ENCODE measurements at regions not wholly inside any gene's neighbourhood (a gene's known extent, or its start where the extent isn't known, plus 50 kb on each side); places are given as distances from the start of the nearest gene placed in this dataset.
"Not testable (repeated sequence)": the region's sequence is repeated elsewhere in the genome, so short reads cannot be mapped to it uniquely, and the experiment has no call there.

DNA sequence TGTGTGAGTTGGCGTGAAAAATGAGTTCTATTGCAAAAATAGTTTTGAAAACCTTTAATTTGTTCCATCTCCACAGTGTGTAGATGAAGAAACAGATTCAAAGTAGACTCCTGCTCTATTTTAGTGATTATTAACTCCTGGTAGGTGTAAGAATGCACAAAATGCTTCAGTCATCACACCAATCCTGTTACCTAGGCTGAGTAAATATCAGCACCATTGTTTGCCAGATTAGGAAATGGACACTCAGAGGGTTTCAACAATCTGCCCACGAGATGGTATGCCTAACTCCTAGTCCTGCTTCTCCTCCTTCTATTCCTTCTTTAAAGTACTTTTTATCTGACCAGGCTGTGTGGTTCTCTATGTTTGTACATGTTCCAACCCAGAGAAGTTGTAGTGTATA lies 108.9 kb upstream of the AHI1 start:
- DNase-seq, result no peak

DNA sequence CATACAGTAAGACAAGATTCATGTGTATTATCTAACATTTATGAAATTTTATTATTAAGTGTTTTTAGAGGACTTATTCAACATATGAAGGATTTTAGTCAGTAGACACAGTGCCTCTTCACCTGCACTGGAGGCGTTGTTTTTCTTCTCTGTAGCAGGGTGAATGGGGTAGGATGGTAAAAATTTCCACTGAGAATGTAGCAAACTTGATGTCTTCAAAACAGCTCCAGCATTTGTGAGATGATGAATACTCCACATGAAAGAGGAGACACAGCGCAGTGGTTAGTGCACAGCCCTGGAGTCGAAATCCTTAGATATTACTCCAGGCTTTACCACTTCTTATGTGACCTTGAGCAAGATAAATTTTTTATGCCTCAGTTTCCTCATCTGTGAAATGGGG lies 110.5 kb upstream of the AHI1 start:
- no peak for DNase-seq

DNA sequence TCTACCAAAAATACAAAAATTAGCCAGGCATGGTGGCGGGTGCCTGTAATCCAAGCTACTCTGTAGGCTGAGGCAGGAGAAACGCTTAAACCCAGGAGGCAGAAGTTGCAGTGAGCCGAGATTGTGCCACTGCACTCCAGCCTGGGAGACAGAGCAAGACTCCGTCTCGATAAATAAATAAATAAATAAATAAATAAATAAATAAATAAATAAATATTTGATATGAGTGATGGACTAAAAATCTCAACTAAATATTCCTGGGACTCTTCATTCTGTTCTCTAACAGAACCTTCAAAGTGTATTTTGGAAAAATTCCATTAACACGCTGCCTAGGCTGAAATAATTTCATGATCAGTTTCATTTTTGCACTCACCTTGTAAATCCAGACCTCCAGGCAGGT lies 112.7 kb upstream of the AHI1 start:
- not testable (repeated sequence) for DNase-seq

DNA sequence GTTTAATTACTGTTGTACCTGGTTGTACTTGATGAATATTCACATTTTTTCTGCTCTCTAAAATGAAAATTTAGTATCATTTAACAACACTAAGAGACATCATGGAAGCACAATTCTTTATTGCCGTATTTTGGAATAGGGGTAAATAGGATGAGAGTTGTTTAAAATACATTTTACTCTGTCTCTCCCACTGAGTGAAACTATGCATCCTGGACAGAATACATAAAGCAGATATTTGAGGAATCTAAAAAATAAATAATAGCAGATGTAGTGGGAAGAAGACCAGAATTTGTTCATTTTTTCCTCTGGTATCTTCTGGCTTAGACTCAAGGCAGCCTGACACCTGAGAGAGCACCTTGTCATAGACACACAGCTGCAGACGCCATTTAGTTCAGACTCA lies 119.1 kb upstream of the AHI1 start:
- DNase-seq, result no peak

DNA sequence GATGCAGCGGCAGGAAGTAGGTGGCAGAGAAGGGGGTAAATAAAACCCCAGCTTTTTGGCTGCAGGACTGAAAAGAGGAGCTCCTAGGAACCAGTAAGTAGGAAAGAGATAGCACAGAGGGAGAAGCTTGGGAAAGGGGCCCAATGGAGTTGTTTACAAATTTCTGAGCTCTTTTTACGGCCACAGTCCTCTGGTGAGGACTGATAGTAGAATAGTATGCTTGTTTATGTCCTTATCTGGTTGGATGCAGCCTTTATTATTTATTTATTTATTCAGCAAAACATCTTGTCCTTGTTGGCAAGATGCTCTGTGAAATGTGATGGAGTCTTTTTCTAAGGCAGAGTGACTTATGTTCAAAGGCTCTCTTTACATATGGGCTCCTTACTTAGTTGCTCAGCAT lies 119.7 kb upstream of the AHI1 start:
- no peak for DNase-seq

DNA sequence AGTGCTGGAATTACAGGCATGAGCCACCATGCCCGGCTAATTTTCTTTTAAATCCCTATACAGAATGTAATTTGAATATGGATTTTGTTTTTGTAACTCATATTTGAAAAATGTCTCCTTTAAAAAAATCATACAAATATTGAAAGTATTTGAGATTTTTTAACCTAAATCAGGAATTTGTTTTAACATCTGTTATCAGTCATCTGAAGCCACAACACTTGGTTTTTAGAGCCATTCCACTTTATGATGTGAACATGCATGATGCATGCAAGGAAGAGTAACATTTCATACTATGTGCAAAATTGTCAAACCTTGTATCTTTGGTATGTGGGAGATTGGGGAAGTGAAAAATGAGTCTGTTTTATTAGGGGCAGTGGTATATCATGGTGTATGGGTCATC lies 124.5 kb upstream of the AHI1 start:
- no peak for DNase-seq

DNA sequence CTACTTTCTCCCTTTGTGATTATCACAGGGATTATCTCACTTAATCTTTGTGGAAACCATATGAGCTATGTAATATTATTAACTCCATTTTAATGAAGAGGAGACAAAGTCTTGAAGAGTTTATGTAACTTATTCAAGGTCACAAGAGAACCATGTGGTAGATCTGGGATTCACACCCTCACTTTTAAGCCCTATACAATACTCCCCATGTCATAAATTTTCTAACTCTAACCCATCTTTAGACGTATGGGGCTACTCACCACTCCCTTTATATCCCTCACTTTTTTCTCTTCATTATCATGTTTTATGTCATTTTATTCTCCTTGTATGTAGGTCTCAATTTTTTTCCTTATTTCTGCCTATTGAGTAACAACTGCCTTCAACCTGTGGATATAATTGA lies 126.4 kb upstream of the AHI1 start:
- no peak for DNase-seq

DNA sequence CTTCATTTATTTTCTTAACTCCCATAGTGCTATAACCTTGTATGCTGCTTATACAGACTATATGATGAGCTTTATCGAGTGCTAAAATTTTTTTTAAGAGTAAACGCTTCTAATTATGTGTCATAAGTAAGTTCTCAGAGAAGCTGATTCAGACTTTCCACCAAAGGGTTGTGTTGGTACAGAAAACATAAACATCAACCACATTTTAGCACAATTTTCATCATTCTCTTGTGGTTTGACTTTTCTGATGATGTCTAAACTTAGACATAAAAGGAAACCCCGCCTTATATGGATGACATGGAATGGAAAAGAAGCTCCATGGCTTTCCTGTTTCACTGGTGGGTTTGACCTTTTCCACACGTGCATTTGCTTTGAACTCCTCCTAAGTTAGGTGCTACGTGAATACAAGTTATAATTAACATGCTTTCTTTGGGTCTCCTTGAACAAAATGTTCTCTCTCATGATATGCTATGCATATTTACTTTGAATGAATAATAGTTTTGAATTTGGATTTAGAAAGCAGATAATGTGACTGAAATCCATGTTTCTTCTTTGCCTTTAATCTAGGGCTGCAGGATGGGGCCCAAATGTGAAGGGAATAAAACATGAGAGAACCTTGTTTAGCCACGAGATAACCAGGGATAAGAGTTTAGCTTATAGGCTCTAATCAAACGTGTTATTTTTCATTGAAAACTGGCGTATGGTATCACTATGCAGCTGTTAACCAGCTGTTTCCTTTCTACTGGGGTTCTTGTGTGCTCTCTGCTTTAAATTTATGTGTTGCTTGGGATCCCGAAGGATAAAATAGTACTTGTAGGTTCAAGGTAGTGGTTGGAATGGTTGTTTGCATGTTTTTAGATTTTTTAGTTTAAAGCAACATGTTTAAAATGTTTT lies 127.1 kb upstream of the AHI1 start:
- no peak for DNase-seq

DNA sequence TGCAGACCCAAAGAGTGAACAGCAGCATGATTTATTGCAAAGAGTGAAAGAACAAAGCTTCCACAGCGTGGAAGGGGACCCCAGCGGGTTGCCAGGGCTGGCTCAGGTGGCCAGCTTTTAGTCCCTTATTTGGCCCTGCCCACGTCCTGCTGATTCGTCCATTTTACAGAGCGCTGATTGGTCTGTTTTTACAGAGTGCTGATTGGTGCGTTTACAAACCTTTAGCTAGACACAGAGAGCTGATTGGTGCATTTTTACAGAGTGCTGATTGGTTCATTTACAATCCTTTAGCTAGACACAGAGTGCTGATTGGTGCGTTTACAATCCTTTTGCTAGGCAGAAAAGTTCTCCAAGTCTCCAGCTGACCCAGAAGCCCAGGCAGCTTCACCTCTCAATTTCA lies 128.5 kb upstream of the AHI1 start:
- DNase-seq, result not testable (repeated sequence)

DNA sequence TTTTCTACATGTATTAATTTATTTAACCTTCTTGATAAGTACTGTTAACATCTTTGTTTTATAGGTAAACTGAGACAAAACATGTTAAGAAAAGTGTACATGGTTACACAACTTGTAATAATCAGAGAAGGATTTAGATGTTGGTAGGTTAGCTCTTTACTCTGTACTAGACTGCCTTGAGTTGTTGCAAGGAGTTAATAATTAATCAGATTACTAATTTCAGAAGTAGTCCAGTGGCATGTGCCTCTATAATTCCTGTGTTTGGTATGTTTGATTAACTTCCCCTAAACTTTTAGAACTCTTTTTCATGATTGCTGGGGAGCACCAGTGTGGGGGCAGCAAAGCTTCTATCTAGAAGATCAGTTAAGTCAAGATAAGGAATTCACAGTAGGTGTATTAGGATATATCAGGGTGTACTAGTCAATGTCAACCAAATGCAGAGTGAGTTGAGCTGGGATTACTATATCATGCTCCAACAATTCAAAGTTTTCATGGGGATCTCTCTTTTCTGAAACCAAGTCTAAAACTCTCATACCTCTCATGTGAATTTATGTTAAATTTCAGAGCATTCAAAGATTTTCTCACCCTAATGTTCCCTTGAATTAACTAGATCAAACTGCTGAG lies 129.7 kb upstream of the AHI1 start:
- no peak for DNase-seq

DNA sequence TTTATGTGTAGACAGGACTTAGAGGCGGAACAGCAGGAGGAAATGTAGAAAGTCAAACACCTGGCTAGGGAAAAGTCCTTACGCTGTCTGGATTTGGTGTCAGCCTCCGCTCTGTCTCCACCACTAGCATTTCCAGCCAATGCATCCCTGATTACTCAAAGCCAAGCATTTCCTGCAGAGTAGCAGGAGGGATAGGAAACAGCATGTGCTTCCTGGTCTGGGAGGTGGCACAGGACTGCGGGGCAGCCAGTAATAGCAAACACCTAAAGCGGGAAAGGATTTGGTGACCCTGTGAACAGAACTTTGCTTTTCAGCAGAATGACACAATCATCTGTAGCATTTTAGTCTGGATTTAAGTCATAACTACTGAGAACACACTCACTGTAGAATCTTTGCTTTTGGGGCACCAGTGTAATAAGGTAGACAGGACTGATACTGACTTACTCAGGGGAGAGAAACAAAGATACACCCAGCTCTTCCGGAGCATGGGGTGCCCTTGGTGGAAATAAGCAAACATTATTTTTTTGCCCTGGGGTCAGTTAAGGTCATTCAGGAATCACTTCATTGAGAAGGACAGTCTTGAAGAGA lies 133.3 kb upstream of the AHI1 start:
- DNase-seq, result no peak

DNA sequence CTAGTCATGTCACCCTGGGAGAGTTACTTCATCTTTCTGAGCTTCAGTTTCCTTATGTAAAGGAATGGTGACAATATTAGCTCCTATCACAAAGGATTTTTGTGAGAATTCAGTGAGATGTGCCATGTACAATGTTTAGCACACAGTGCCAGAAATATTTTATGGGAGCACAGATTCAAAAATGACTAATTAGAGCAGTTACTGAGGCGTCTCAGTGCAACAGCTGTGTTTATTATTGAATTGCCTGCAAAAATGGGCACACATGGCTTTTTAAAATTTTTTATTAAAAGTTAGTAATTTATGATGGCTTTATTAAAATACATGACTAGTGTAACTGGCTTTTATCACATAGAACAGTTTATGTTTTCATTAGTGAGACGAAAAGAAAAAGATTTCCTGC lies 134.3 kb upstream of the AHI1 start:
- DNase-seq, result no peak

DNA sequence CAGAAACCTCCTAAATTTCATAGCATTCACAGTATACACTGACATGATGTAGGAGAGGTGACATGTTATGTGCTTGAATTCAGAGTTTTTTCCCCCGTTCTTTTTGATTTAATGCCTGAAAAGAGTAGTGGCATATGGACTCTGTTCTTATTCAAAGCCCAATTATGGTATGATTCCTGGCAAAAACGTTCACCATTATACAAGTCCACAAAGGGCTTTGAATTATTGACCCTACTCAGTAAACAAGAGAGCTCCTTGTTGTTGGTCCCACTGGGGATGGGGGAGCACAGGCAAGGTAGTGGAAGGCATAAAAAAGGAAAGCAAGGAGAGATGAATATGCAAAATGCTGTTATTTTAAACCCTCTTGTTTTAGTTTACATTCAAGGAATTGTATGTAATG lies 136.0 kb upstream of the AHI1 start:
- DNase-seq, result no peak

DNA sequence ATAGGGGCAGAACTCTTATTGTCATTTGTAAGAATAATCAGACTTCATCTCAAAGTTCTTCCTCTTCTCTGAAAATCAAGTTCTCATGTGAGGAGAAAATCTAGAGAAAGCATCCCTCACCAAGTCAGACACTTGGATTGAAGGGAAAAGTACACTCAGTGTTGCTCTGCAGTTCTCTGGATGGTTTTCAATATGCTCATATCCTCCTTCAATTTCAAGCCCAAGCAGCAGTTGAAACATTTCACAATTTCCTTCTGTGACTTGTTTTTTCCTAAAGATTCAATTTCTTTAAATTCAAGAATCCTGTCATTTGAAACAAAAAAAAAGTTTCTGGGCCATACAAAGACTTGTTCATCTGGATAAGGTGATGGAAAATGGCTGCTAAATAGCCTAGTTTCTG lies 140.2 kb upstream of the AHI1 start:
- no peak for DNase-seq

DNA sequence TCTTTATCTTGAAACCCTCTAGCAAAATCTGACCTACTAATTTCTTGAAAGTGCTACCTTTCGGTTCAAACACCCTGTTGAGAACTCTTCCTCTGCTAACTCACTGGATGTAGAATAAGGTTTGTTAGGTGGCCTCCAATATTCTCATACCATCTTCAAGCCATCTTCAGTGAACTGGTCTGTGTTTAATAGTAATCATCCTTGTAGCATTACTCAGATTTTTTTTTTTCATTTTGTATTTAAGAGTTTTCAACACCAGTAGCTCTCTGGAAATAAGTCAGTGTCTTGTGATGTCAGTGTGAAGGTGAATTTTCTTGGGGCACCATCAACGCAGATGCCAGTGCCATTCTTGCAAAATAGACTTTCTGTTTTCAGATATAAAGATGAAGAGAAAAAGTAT lies 140.6 kb upstream of the AHI1 start:
- no peak for DNase-seq

DNA sequence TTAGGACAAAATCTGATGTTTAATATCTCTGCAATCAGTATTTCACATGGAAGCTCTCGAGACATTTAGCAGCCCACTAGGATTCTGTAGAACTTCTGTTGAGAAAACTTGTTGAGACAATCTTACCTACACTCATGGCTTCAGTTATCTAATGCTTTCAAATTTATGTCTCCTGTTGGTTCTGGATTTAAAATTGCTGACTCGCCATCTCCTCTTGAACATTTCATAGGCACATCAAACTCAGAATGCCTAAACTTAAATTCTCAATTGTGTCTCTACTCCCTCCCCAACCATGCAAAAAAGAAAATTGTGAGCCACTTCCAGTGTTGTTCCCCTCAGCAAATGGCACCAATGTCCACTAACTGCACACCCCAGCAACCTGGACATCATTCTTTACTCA lies 142.5 kb upstream of the AHI1 start:
- DNase-seq, result no peak

DNA sequence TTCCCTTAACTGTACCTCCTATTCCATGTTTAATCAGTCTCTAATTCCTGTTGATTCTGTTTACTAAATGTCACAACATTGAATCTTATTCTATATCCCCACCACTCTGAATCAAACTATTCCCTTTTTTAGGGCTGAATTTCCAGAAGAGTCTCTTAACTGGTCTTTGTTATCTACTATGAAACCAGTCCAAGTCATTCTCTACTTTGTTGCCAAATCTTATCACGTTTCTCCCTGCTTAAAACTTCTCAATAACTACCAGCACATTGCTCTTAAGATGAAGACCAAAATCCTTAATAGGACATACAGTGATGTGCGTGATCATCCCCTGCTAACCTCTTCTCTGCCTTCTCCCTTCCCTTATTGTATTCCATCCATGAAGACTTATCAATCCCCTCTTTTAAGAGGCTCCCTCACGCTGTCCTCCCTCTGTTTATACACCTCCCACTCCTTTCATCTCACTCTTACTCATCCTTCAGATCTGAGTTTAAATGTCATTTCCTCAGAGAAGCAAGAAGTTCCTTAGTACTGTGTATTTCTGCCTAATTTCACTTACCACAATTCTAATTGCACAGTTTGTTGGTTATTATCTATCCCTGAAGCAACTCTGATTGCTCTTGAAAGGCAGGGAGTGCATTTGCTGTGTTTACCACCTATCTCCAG lies 143.0 kb upstream of the AHI1 start:
- DNase-seq, result no peak

DNA sequence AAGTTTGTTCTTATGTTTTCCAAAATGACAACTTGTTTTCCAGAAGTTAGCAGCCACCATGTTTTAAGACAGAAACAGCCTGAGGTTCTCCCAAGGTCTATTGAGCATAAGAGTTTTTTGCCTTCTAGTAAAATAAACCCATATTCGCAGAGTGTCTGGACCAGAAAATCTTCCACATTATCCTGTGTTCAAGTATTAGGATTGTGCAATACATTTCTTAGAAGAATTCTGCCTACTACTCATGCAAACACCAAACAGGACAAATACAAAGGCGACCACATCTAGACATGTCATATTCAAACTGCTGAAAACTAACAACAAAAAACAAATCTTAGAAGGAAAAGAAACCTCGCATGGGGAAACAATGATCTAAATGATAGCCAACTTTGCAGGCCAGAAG lies 145.4 kb upstream of the AHI1 start:
- DNase-seq, result no peak

DNA sequence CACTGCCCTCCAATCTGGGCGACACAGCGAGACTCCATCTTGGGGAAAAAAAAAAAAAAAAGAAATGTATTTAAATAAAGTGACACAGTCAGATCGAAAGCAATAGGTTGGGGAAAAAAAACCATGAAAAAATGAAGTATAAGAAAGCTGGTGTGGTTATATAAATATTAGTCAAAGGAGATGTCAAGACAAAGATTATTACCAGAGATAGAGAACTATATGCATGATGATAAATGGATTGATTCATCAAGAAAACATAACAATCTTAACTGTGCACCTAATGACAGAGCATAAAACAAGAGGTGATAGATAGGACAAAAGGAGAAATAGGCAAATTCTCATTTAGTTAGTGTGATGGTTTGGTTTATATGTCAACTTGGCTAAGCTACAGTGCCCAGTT lies 146.9 kb upstream of the AHI1 start:
- DNase-seq, result no peak

DNA sequence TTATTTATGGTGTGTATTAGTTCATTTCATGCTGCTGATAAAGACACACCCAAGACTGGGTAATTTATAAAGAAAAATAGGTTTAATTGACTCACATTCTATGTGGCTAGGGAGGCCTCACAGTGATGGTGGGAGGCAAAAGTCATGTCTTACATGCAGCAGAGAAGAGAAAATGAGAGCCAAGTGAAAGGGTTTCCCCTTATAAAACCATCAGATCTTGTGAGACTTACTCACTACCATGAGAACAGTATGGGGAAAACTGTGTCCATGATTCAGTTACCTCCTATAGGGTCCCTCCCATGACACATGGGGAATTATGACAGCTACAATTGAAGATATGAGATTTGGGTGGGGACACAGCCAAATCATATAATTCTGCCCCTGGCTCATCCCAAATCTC lies 150.0 kb upstream of the AHI1 start:
- DNase-seq, result no peak

DNA sequence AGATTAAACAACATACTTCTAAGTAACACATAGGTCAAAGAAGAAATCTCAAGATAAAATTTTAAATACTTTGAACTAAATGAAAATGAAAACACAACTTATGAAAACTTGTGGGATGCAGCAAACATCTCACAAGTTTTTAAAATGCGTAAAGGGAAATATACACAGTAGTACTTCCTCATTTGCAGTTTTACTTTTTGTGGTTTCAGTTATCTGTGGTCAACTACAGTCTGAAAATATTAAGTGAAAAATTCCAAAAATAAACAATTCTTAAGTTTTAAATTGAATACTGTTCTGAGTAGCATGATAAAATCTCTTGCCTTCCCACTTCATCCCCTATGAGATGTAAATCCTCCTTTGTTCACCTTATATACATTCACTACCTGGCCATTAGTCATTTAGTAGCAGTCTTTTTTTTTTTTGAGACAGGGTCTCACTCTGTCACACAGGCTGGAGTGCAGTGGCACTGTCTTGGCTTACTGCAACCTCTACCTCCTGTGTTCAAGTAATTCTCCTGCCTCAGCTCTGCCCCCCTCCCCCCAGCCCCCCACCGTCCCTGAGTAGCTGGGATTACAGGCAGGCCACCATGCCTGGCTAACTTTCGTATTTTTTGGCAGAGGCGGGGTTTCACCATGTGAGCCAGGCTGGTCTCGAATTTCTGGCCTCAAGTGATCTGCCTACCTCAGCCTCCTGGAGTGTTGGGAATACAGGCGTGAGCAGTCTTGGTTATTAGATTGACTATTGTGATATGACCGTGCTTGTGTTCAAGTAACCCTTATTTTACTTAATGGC lies 154.6 kb upstream of the AHI1 start:
- no peak for DNase-seq

DNA sequence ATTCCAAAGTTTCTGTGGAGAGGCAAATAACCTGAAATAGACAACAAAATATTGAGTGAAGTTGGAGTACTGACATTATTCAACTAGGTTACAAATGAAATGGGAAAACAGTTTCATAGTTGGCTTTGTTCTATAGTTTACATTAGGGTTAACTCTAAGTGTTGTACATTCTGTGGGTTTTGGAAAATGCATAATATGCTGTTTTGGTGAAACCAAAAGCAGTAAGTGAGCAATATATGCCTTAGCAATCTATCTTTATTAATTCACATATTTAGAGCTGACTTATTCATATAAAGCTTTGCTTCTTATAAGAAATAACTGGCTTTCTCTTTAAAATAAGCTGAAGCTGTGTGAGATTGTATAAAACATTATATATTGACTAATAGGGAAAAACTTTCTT lies 157.5 kb upstream of the AHI1 start:
- DNase-seq, result no peak

DNA sequence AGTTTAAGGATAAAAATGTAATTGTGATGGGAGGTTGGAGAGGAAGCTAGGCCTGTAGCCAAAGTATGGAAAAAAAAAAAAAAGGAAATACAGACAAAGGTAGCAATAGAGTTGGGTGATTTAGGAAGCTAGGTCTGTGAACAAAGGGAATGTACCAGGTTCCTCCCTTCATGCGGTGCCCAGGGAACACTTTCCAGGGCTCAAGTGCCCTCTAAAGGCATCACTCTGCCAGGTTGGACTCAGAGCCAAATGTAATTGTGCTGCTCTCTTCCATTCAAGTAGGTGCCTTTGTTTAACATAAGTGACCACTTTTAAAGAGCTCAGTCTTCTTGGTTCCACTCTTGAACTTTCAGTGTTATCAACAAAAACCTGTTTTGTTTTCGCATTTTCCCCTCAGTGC lies 159.7 kb upstream of the AHI1 start:
- no peak for DNase-seq
